Endothelial cell of umbilical vein (primary cell): ENCODE measurements at regions not wholly inside any gene's neighbourhood (a gene's known extent, or its start where the extent isn't known, plus 50 kb on each side); places are given as distances from the start of the nearest gene placed in this dataset.

Source experiments
- BruUV-seq: library from RNA; stranded (reverse); fragments of 400-500 nt; replicated peaks from 2 replicates; lab custom pipeline; 2021; lab: Mats Ljungman, UMichigan
- CTCF ChIA-PET: fragments of 300-600, 350-600 bp; sonication (Branson Sonifier 250); formaldehyde crosslinking; loops from one replicate; lab custom pipeline; 2021; ENCODE audit warnings: antibody characterized with exemption, inconsistent platforms; lab: Charles Lee
- POLR2A ChIA-PET: fragments of 300-600, 350-600 bp; sonication (Branson Sonifier 250); formaldehyde crosslinking; loops from one replicate; lab custom pipeline; 2021; ENCODE audit warnings: antibody characterized with exemption, inconsistent platforms; lab: Charles Lee
- DNase-seq: peaks from one replicate; pipeline ENCODE4 v3.0.0-alpha.2; 2011; ENCODE audit warnings: low read depth, low spot score
- FAIRE-seq: peaks from 2 replicates; lab custom pipeline; 2011; peaks lifted over from hg19 to GRCh38; lab: Jason Lieb, UNC
- H2AFZ ChIP-seq: 2 replicates; pipeline ENCODE4 v1.6.0; 2012; ENCODE audit warnings: low read depth, low read length, control low read depth, inconsistent platforms
- H3K27ac ChIP-seq: 2 replicates; pipeline ENCODE4 v1.5.1; 2011; ENCODE audit warnings: low read depth, mild to moderate bottlenecking, control low read depth, low read length, moderate library complexity; ENCODE audit not compliant: insufficient read depth
- H3K27me3 ChIP-seq, 2 experiments: 2 replicates each; pipeline versions ENCODE4 v1.6.0 to v1.6.1; 2011; ENCODE audit warnings: low read length in 2 of 2, mixed read lengths in 1 of 2; ENCODE audit not compliant: control insufficient read depth in 2 of 2, insufficient read depth in 2 of 2
- H3K36me3 ChIP-seq, 2 experiments: 2 replicates in 1 of 2; 3 replicates in 1 of 2; pipeline ENCODE4 v1.5.1; 2011; ENCODE audit warnings: low read length in 2 of 2, mild to moderate bottlenecking in 1 of 2, moderate library complexity in 1 of 2; ENCODE audit not compliant: control insufficient read depth in 2 of 2, insufficient read depth in 2 of 2; ENCODE audit errors: extremely low read depth in 1 of 2
- H3K4me1 ChIP-seq: 3 replicates; pipeline ENCODE4 v1.5.1; 2011; ENCODE audit warnings: mild to moderate bottlenecking, low read length; ENCODE audit not compliant: control insufficient read depth, insufficient read depth; ENCODE audit errors: extremely low read depth
- H3K4me2 ChIP-seq: 2 replicates; pipeline ENCODE4 v1.6.1; 2011; ENCODE audit warnings: low read length, control low read depth, mixed read lengths; ENCODE audit not compliant: insufficient read depth
- H3K4me3 ChIP-seq, 3 experiments: fragments of 200-600 bp in 1 of 3; sonication (generic), shearing (Covaris generic) in 1 of 3; replicated peaks in 1 of 3; 2 replicates each; pipeline ENCODE4 v1.5.1; 2011 to 2016; ENCODE audit warnings: control low read depth in 3 of 3, low read length in 3 of 3, mild to moderate bottlenecking in 2 of 3, inconsistent platforms in 1 of 3, low read depth in 1 of 3, moderate library complexity in 1 of 3; ENCODE audit not compliant: insufficient read depth in 1 of 3
- H3K79me2 ChIP-seq: 2 replicates; pipeline ENCODE4 v1.6.0; 2012; ENCODE audit warnings: low read length, inconsistent platforms; ENCODE audit not compliant: control insufficient read depth, insufficient read depth
- H3K9ac ChIP-seq: replicated peaks from 2 replicates; pipeline ENCODE3; 2011; ENCODE audit warnings: low read length, control low read depth; ENCODE audit not compliant: insufficient read depth; ENCODE audit errors: extremely low read depth
- H3K9me1 ChIP-seq: replicated peaks from 3 replicates; pipeline ENCODE4 v1.6.0; 2011; ENCODE audit warnings: mild to moderate bottlenecking, low read length; ENCODE audit not compliant: control insufficient read depth, insufficient read depth; ENCODE audit errors: extremely low read depth
- H3K9me3 ChIP-seq: replicated peaks from 2 replicates; pipeline ENCODE4 v1.5.1; 2012; ENCODE audit warnings: low read length, inconsistent platforms; ENCODE audit not compliant: control insufficient read depth, insufficient read depth
- H4K20me1 ChIP-seq: replicated peaks from 2 replicates; pipeline ENCODE3; 2011; ENCODE audit warnings: mild to moderate bottlenecking, low read length; ENCODE audit not compliant: control insufficient read depth, insufficient read depth; ENCODE audit errors: extremely low read depth
- EZH2 ChIP-seq: IDR thresholded peaks from 2 replicates; pipeline ENCODE4 v1.6.1; 2012; ENCODE audit warnings: borderline replicate concordance, low read depth, mild to moderate bottlenecking, moderate library complexity, low read length, inconsistent platforms; ENCODE audit not compliant: severe bottlenecking
- GATA2 ChIP-seq: IDR thresholded peaks from 2 replicates; pipeline ENCODE4 v1.7.0; 2011; ENCODE audit warnings: low read depth, mild to moderate bottlenecking, moderate library complexity, mixed read lengths, low read length; ENCODE audit not compliant: insufficient read length, insufficient read depth
- MYC ChIP-seq: IDR thresholded peaks from one replicate; pipeline ENCODE4 v1.6.1; 2011; ENCODE audit warnings: mild to moderate bottlenecking, low read depth, low read length
- dilution Hi-C: fragments of 300-500 bp; cut with MboI; formaldehyde crosslinking; loops from one replicate; pipeline ENCODE4 v1.15.0; 2019; ENCODE audit warnings: low sequenced_read_pairs; ENCODE audit not compliant: extremely low pct_ligation_motif_present
- intact Hi-C: fragments of 100-400 bp; cut with micrococcal nuclease; formaldehyde crosslinking; loops from one replicate; pipeline ENCODE4 v1.10.0; 2022

DNA sequence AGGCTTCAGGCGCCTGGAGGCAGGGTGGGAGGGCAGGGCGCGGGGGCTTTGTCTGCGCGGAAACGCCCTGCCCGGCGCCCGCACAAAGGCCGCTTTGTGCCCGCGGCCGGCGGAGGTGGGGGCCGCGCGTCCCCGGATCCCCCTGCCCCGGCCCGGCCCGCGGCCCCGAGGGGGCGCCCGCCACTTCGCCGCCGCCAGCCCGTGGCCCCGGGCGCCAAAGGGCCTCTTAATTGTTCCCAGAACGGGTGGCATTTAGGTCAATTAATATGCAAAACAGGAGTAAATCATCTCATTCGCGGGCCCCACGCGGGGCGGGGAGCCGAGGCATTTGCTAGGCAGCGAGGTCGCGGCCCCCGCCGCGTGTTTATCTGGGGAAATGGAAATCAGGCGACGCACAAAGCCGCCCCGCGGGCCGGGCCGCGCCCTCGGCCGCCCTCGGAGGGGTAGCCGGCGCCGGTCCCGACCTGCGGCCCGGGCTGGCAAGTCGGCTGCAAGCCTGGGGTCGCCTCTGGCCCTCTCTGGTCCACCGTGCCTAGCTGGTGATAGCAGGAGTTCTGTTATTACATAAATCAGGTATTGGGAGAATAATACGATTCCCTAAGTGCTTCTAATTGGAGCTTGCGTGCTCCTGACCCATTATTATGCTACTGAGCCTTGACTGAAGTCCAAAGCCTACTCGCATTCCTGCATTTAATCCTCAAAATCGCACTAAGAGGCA lies 148.2 kb upstream of the GLI2 start:
- Histone ChIP-seq H3K9ac (no peak overlapping the region), H2AFZ (no peak overlapping the region), H3K4me2 (no peak overlapping the region)

DNA sequence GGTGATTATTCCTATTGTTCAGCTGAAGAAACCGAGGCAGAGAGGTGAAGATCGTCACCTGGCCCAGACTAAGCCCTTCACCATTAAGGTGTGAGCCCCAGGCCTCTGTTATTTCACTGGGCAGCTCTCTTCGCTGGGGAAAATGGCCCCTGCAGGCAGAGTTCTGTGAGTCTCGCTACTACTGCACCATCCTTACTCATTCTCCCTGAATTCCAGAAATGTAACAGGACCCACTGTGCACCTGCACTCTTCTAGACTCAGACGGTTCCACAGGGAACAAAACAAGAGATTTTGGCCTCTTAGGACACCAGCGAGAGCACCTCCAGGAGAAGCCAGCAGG lies 147.7 kb upstream of the GLI2 start:
- H3K4me2 ChIP-seq, result no peak overlapping the region
- dilution Hi-C loops (no loop called here), intact Hi-C loops (no loop called here)
- H3K27me3 ChIP-seq, result peaks cover 13 to 17% of the 10 kb centered on the region in 2 experiments
- no peaks in the 10 kb centered on the region for H3K79me2 ChIP-seq
- POLR2A ChIA-PET, result no interaction called here
- no peaks in the 10 kb centered on the region for H3K9me1 ChIP-seq
- no peak overlapping the region for H3K9ac ChIP-seq
- DNase-seq (no peak), FAIRE-seq (no peak)
- H3K9me3 ChIP-seq, result no peaks in the 10 kb centered on the region
- H3K4me3 ChIP-seq, result no peak overlapping the region
- no TSS peak for BruUV-seq
- H3K27ac ChIP-seq, result no peak overlapping the region
- no peak for TF ChIP-seq MYC
- TF ChIP-seq EZH2, result peak; percentile 7
- CTCF ChIA-PET, result no interaction called here
- no peaks in the 10 kb centered on the region for H3K36me3 ChIP-seq
- no peak overlapping the region for H2AFZ ChIP-seq
- no peaks in the 10 kb centered on the region for H4K20me1 ChIP-seq
- peaks cover 18% of the 10 kb centered on the region for H3K4me1 ChIP-seq

More for the DNA sequence above, 148.2 kb upstream of the GLI2 start:
- no peaks in the 10 kb centered on the region for H3K36me3 ChIP-seq
- ChIA-PET POLR2A (no interaction called here), CTCF (no interaction called here)
- no peaks in the 10 kb centered on the region for H3K9me3 ChIP-seq
- H3K9me1 ChIP-seq, result no peaks in the 10 kb centered on the region
- dilution Hi-C loops, result no loop called here
- H3K27me3 ChIP-seq, result peaks cover 13 to 17% of the 10 kb centered on the region in 2 experiments
- H4K20me1 ChIP-seq, result no peaks in the 10 kb centered on the region
- no peak overlapping the region for H3K27ac ChIP-seq
- FAIRE-seq (no peak), DNase-seq (no peak)
- no peak overlapping the region for H3K4me3 ChIP-seq
- peaks cover 18% of the 10 kb centered on the region for H3K4me1 ChIP-seq
- no peaks in the 10 kb centered on the region for H3K79me2 ChIP-seq
- no peak for TF ChIP-seq GATA2
- TF ChIP-seq EZH2, result peak; percentile 61
- BruUV-seq, result no TSS peak
- intact Hi-C loops, result no loop called here
